Cardiac fibroblast (primary cell): ENCODE measurements at regions not wholly inside any gene's neighbourhood (a gene's known extent, or its start where the extent isn't known, plus 50 kb on each side); places are given as distances from the start of the nearest gene placed in this dataset.
"Not testable (repeated sequence)": the region's sequence is repeated elsewhere in the genome, so short reads cannot be mapped to it uniquely, and the experiment has no call there.

Experiments used
- DNase-seq, 2 donors: peaks; one replicate each; pipeline versions ENCODE4 v3.0.0 to v3.0.0-alpha.2; 2010; ENCODE audit warnings: low read depth in 2 of 2
- H3K4me3 ChIP-seq, 2 donors: replicated peaks in 1 of 2; 1 replicate in 1 of 2; 2 replicates in 1 of 2; pipeline ENCODE4 v1.5.1; 2011; ENCODE audit warnings: low read depth in 2 of 2, low read length in 2 of 2, mild to moderate bottlenecking in 2 of 2, moderate library complexity in 1 of 2
- CTCF ChIP-seq: IDR thresholded peaks from one replicate; pipeline ENCODE4 v1.5.1; 2011; ENCODE audit warnings: low read depth, mild to moderate bottlenecking, low read length, inconsistent platforms

GRCh38 chr1:182235604-182235951, 156.0 kb downstream of the GLUL start:
- DNase-seq: no peak
- H3K4me3 ChIP-seq: no peak overlapping the region
- no peak for TF ChIP-seq CTCF

- no peak for TF ChIP-seq CTCF
- H3K4me3 ChIP-seq: no peak overlapping the region
- no peak for DNase-seq
Measured at GRCh38 chr1:182229921-182230491, 161.6 kb downstream of the GLUL start.

- no peak overlapping the region for H3K4me3 ChIP-seq
- DNase-seq: no peak
- TF ChIP-seq CTCF: no peak
Measured at GRCh38 chr1:182229451-182229850, 162.1 kb downstream of the GLUL start.

- no peak for DNase-seq
- no peak overlapping the region for H3K4me3 ChIP-seq
Measured at GRCh38 chr1:182227864-182228547, 163.6 kb downstream of the GLUL start.

GRCh38 chr1:182226618-182227017, 165.0 kb downstream of the GLUL start:
- H3K4me3 ChIP-seq: no peak overlapping the region
- no peak for TF ChIP-seq CTCF
- DNase-seq: no peak

More at GRCh38 chr1:182227864-182228547, 163.6 kb downstream of the GLUL start:
- no peak for TF ChIP-seq CTCF

- not testable (repeated sequence) for H3K4me3 ChIP-seq
Measured at GRCh38 chr1:182225755-182226154, 164.2 kb upstream of the ZNF648 start.

GRCh38 chr1:182221990-182222389, 160.5 kb upstream of the ZNF648 start:
- not testable (repeated sequence) for H3K4me3 ChIP-seq, DNase-seq

More at GRCh38 chr1:182225755-182226154, 164.2 kb upstream of the ZNF648 start:
- not testable (repeated sequence) for DNase-seq

GRCh38 chr1:182221367-182221766, 159.9 kb upstream of the ZNF648 start:
- not testable (repeated sequence) for H3K4me3 ChIP-seq, DNase-seq
